HFFc6 (cell line): ENCODE measurements at regions not wholly inside any gene's neighbourhood (a gene's known extent, or its start where the extent isn't known, plus 50 kb on each side); places are given as distances from the start of the nearest gene placed in this dataset.
A peak's percentile ranks its signal among the peaks of the same experiment; 100 is the strongest.

ENCODE experiments used
- DNase-seq: peaks from one replicate; pipeline ENCODE4 v3.0.0-alpha.2; 2018
- H3K27ac Mint-ChIP-seq: 2 replicates; pipeline ENCODE4 v1.8.0; 2020; ENCODE audit warnings: mild to moderate bottlenecking, mixed read lengths
- H3K27me3 Mint-ChIP-seq: 2 replicates; pipeline ENCODE4 v1.8.0; 2021; ENCODE audit warnings: mild to moderate bottlenecking, moderate library complexity, mixed read lengths; ENCODE audit not compliant: insufficient read depth
- H3K36me3 Mint-ChIP-seq: 2 replicates; pipeline ENCODE4 v1.8.0; 2021; ENCODE audit warnings: low read depth, mixed read lengths
- H3K4me1 Mint-ChIP-seq: 2 replicates; pipeline ENCODE4 v1.8.0; 2020; ENCODE audit warnings: low read depth, mixed read lengths
- H3K4me3 Mint-ChIP-seq: 2 replicates; pipeline ENCODE4 v1.8.0; 2020; ENCODE audit warnings: mild to moderate bottlenecking, moderate library complexity, mixed read lengths
- H3K9me3 Mint-ChIP-seq: 2 replicates; pipeline ENCODE4 v1.8.0; 2020; ENCODE audit warnings: mild to moderate bottlenecking, mixed read lengths
- TF ChIP-seq, protein P1 (sequence below): fragments of 200-600 bp; sonication (generic); IDR thresholded peaks from 2 replicates; pipeline ENCODE4 v1.5.0; 2021; ENCODE audit warnings: antibody characterized with exemption, mild to moderate bottlenecking

DNA sequence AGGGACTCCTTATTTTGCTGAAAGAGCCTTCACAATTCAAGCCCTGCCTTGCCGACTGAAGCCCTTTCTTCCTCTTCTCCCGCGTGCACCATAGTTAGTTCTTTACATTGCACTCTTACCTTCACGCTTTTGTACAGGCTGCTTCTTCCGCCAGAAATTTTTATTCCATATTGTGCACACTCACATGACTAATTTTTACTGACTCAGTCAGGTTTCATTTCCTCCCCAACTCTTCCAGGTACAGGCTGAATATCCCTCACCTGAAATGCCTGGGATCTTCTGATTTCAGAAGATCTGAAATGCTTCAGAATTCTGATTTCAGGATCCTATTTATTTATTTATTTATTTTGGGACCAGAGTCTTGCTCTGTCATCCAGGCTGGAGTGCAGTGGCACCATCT lies 172.8 kb downstream of the ZNF281 start:
- Mint-ChIP-seq H3K27me3 (no peaks in the 10 kb centered on the region; the same call in none of the 2 replicates), H3K4me3 (no peak overlapping the region), H3K36me3 (peaks cover 11% of the 10 kb centered on the region; the same call in 1 of the 2 replicates), H3K9me3 (no peaks in the 10 kb centered on the region), H3K4me1 (peaks cover 79% of the 10 kb centered on the region), H3K27ac (no peak overlapping the region)
- DNase-seq, result no peak
- TF ChIP-seq, protein P1, sequence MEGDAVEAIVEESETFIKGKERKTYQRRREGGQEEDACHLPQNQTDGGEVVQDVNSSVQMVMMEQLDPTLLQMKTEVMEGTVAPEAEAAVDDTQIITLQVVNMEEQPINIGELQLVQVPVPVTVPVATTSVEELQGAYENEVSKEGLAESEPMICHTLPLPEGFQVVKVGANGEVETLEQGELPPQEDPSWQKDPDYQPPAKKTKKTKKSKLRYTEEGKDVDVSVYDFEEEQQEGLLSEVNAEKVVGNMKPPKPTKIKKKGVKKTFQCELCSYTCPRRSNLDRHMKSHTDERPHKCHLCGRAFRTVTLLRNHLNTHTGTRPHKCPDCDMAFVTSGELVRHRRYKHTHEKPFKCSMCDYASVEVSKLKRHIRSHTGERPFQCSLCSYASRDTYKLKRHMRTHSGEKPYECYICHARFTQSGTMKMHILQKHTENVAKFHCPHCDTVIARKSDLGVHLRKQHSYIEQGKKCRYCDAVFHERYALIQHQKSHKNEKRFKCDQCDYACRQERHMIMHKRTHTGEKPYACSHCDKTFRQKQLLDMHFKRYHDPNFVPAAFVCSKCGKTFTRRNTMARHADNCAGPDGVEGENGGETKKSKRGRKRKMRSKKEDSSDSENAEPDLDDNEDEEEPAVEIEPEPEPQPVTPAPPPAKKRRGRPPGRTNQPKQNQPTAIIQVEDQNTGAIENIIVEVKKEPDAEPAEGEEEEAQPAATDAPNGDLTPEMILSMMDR, result no peak

GRCh38 chr1:200234938-200235337 lies 174.9 kb downstream of the ZNF281 start:
- Mint-ChIP-seq H3K27me3 (no peaks in the 10 kb centered on the region; the same call in none of the 2 replicates), H3K4me3 (no peak overlapping the region), H3K4me1 (peaks cover 79% of the 10 kb centered on the region), H3K27ac (peak overlapping the region; percentile 17; the same call in 1 of the 2 replicates), H3K9me3 (no peaks in the 10 kb centered on the region), H3K36me3 (peaks cover 11% of the 10 kb centered on the region; the same call in 1 of the 2 replicates)
- TF ChIP-seq, protein P1, result no peak
- no peak for DNase-seq

GRCh38 chr1:200233393-200233792 lies 176.4 kb downstream of the ZNF281 start:
- peaks cover 11% of the 10 kb centered on the region; the same call in 1 of the 2 replicates for H3K36me3 Mint-ChIP-seq
- peak overlapping the region; percentile 70 for H3K27ac Mint-ChIP-seq
- peak overlapping the region; percentile 38 for H3K4me3 Mint-ChIP-seq
- peak; percentile 68 for DNase-seq
- H3K9me3 Mint-ChIP-seq, result no peaks in the 10 kb centered on the region
- TF ChIP-seq, protein P1, result no peak
- H3K4me1 Mint-ChIP-seq, result peaks cover 83% of the 10 kb centered on the region
- H3K27me3 Mint-ChIP-seq, result no peaks in the 10 kb centered on the region; the same call in none of the 2 replicates

GRCh38 chr1:200231787-200232231 lies 178.0 kb downstream of the ZNF281 start:
- no peaks in the 10 kb centered on the region for H3K9me3 Mint-ChIP-seq
- DNase-seq, result peak; percentile 39
- TF ChIP-seq, protein P1, result no peak
- peak overlapping the region; percentile 42; the same call in 1 of the 2 replicates for H3K4me3 Mint-ChIP-seq
- H3K27ac Mint-ChIP-seq, result peak overlapping the region; percentile 60
- H3K27me3 Mint-ChIP-seq, result no peaks in the 10 kb centered on the region; the same call in none of the 2 replicates
- H3K36me3 Mint-ChIP-seq, result peaks cover 11% of the 10 kb centered on the region; the same call in 1 of the 2 replicates
- peaks cover 83% of the 10 kb centered on the region for H3K4me1 Mint-ChIP-seq

DNA sequence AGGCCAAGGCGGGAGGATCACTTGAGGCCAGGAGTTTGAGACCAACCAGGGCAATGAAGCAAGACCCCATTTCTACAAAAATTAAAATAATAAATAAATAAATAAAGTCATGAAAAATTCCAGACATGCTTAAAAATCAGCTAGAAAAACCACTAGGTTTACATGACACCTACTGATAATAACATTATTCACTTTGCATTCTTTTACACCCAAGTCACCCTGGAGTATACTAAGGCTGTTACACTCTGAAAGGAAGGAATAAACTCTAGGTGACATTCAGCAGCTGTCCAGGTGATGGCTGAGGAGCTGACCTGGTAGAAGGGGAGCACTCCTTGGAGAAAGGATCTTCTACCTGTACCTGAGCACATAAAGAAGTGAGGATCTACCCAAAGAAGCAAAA lies 179.2 kb downstream of the ZNF281 start:
- Mint-ChIP-seq H3K9me3 (no peaks in the 10 kb centered on the region), H3K4me3 (no peak overlapping the region), H3K27ac (peak overlapping the region; percentile 54), H3K27me3 (no peaks in the 10 kb centered on the region; the same call in none of the 2 replicates), H3K36me3 (peaks cover 8% of the 10 kb centered on the region; the same call in 1 of the 2 replicates), H3K4me1 (peaks cover 86% of the 10 kb centered on the region)
- TF ChIP-seq, protein P1, result no peak
- DNase-seq, result no peak
